ENCODE measurements at regions not wholly inside any gene's neighbourhood (a gene's known extent, or its start where the extent isn't known, plus 50 kb on each side); places are given as distances from the start of the nearest gene placed in this dataset.

DNA sequence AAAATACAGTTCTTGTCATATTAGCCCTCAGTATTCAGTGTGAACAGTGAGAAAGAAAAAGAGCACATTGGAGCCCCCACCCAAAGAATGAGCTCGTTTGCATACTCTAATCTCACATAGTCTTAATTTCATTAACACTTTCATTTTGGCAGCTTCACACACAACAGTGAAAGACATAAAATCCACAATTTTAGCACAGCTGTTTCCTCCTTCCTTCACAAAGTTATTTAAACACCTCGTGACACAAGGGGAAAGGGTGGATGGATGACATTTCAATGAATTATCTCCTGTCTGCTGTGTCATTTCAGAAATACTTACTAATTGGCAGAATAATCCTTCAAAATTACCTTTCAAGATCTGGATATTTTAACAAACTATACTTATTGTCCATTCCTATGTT, 299.3 kb downstream of the KCNJ2 start:
- H3K9me3 ChIP-seq = no peaks in the 10 kb centered on the region
- no peak overlapping the region for H3K4me3 ChIP-seq
- no peaks in the 10 kb centered on the region for H3K27me3 ChIP-seq
- no peak for DNase-seq (ENCODE audit: low spot score in 2 of 2)
- TF ChIP-seq, protein P1, sequence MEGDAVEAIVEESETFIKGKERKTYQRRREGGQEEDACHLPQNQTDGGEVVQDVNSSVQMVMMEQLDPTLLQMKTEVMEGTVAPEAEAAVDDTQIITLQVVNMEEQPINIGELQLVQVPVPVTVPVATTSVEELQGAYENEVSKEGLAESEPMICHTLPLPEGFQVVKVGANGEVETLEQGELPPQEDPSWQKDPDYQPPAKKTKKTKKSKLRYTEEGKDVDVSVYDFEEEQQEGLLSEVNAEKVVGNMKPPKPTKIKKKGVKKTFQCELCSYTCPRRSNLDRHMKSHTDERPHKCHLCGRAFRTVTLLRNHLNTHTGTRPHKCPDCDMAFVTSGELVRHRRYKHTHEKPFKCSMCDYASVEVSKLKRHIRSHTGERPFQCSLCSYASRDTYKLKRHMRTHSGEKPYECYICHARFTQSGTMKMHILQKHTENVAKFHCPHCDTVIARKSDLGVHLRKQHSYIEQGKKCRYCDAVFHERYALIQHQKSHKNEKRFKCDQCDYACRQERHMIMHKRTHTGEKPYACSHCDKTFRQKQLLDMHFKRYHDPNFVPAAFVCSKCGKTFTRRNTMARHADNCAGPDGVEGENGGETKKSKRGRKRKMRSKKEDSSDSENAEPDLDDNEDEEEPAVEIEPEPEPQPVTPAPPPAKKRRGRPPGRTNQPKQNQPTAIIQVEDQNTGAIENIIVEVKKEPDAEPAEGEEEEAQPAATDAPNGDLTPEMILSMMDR (IDR thresholded peaks at IDR 0.05) = no peak
- intact Hi-C loops (cut with DNase I) = no loop called here
- H3K4me1 ChIP-seq = no peaks in the 10 kb centered on the region
- no peak overlapping the region for H3K27ac ChIP-seq
- no peaks in the 10 kb centered on the region for H3K36me3 ChIP-seq

DNA sequence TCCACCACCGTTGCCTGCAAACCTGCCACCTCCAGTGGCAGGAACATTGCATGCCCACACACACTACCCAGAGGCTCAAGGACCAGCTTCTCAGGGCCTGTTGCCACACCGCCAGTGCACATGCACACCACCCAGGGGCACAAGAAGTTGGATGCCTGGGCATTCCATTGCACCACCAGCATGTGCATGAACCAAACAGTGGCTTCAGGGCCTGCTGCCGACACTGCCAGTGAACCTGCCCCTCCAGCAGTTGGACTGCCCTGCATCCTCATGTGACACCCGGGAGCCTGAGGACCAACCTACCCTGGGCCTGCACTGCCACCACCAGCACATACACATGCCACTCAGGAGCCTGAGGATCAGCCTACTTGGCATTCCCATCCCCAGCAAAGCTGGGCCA, 303.7 kb downstream of the KCNJ2 start:
- TF ChIP-seq, protein P1 (IDR thresholded peaks at IDR 0.05) = no peak
- H3K27ac ChIP-seq = no peak overlapping the region
- no peak for DNase-seq (ENCODE audit: low spot score in 2 of 2)
- no peak overlapping the region for H3K4me3 ChIP-seq
- H3K36me3 ChIP-seq = no peaks in the 10 kb centered on the region
- H3K4me1 ChIP-seq = no peaks in the 10 kb centered on the region
- H3K27me3 ChIP-seq = no peaks in the 10 kb centered on the region
- intact Hi-C loops (cut with DNase I) = no loop called here
- no peaks in the 10 kb centered on the region for H3K9me3 ChIP-seq

DNA sequence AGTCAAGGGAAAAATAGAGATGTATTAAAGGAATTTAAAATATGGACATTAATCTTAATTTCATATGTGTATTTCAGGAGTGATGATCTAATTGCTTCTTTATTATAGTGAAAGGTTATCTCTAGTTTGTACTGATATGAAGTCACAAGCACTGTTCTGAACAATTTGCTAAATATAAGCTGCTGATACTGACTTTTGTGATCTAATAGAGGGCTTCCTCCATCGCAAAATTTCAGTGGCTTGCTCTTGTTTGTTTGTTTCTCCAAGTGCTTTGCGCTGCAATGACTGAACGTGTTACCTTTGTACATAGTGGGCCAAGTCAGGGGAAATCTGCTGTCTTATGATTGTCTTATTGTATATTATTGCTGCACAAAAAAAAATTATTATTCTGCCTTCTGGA, 307.0 kb downstream of the KCNJ2 start:
- Histone ChIP-seq H3K4me1 (no peaks in the 10 kb centered on the region), H3K27me3 (no peaks in the 10 kb centered on the region), H3K27ac (no peak overlapping the region), H3K36me3 (no peaks in the 10 kb centered on the region), H3K4me3 (no peak overlapping the region), H3K9me3 (no peaks in the 10 kb centered on the region)
- intact Hi-C loops (cut with DNase I) = no loop called here
- TF ChIP-seq, protein P1 (IDR thresholded peaks at IDR 0.05) = no peak
- DNase-seq (ENCODE audit: low spot score in 2 of 2) = no peak

DNA sequence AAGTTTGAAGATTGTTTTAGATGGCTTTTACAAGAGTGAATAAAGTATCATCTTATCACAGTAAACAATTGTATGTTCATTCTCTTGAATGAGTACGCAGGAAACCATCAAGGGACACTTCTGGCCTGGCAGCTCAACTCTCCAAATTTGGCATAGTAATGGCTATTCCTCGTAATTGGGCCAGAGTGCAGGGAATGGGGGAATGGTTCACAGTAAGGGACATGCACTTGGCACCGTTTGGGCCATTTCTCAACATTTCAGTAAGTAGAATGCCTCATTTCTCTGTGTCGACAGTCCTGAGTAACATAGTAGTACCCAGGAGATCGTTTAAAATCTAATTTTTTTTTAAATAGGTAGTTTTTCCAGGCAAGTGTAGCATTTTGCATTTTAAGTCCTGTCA, 309.6 kb downstream of the KCNJ2 start:
- H3K27me3 ChIP-seq = no peaks in the 10 kb centered on the region
- no peaks in the 10 kb centered on the region for H3K9me3 ChIP-seq
- no peak overlapping the region for H3K27ac ChIP-seq
- intact Hi-C loops (cut with DNase I) = no loop called here
- H3K36me3 ChIP-seq = no peaks in the 10 kb centered on the region
- H3K4me3 ChIP-seq = no peak overlapping the region
- TF ChIP-seq, protein P1 (IDR thresholded peaks at IDR 0.05) = no peak
- no peaks in the 10 kb centered on the region for H3K4me1 ChIP-seq
- DNase-seq (ENCODE audit: low spot score in 2 of 2) = no peak

DNA sequence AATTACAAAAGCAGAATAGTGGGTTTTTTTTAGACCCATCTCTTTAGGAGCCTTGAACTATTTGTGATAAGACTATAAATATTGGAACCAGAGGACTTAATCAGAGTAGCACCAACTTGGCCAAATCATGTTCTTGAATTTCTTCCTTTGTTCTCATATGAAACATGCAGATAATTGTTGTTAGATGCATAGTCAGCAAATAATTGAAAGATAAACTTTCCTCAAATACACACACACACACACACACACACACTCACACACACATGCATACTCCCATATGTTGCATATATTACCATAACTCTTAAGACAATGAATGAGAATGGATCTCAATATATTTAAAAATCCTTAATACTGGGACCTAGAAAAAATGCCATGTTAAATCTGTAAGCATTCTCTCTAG, 310.4 kb downstream of the KCNJ2 start:
- H3K4me3 ChIP-seq = no peak overlapping the region
- no peak overlapping the region for H3K27ac ChIP-seq
- DNase-seq (ENCODE audit: low spot score in 2 of 2) = no peak
- no peaks in the 10 kb centered on the region for H3K4me1 ChIP-seq
- no peaks in the 10 kb centered on the region for H3K36me3 ChIP-seq
- H3K27me3 ChIP-seq = no peaks in the 10 kb centered on the region
- no peaks in the 10 kb centered on the region for H3K9me3 ChIP-seq
- intact Hi-C loops (cut with DNase I) = no loop called here
- TF ChIP-seq, protein P1 (IDR thresholded peaks at IDR 0.05) = no peak

DNA sequence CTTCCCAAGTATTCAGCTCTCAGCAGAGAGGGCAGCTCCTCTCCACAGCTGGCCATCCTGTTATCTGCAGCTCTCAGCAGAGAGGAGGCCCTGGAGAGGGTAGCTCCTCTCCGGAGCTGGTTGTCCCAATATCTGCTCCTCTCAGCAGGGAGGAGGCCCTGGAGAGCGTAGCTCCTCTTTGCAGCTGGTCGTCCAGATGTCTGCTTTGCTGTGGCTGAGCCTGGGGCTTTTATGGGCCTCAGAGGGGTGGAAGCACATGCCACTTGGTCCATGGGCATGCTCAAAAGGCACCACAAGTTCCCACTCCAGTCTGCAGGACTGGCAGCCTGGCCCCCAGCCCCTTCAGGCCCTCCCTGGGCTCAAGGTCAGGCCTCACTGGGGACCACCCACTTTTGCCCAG, 314.3 kb downstream of the KCNJ2 start:
- Histone ChIP-seq H3K4me3 (no peak overlapping the region), H3K27me3 (no peaks in the 10 kb centered on the region), H3K4me1 (no peaks in the 10 kb centered on the region), H3K36me3 (no peaks in the 10 kb centered on the region), H3K9me3 (no peaks in the 10 kb centered on the region), H3K27ac (no peak overlapping the region)
- no peak for DNase-seq (ENCODE audit: low spot score in 2 of 2)
- intact Hi-C loops (cut with DNase I) = no loop called here
- TF ChIP-seq, protein P1 (IDR thresholded peaks at IDR 0.05) = no peak
